GM13976 (cell line): ENCODE measurements at regions not wholly inside any gene's neighbourhood (a gene's known extent, or its start where the extent isn't known, plus 50 kb on each side); places are given as distances from the start of the nearest gene placed in this dataset.

ENCODE experiments used
- DNase-seq: peaks from one replicate; pipeline ENCODE4 v3.0.0; 2012; ENCODE audit warnings: low spot score
- in situ Hi-C: fragments of 300-500 bp; cut with MboI; formaldehyde crosslinking; loops from one replicate; pipeline ENCODE4 v1.12.0; 2022; ENCODE audit warnings: low sequenced_read_pairs, mixed read lengths, inconsistent platforms; ENCODE audit not compliant: unreplicated experiment
- TF ChIP-seq, protein P1 (sequence below): IDR thresholded peaks from 2 replicates; pipeline ENCODE4 v1.5.1; 2012; ENCODE audit warnings: borderline replicate concordance, mild to moderate bottlenecking; ENCODE audit not compliant: insufficient read depth; ENCODE audit errors: extremely low read depth, missing control alignments, control extremely low read depth

DNA sequence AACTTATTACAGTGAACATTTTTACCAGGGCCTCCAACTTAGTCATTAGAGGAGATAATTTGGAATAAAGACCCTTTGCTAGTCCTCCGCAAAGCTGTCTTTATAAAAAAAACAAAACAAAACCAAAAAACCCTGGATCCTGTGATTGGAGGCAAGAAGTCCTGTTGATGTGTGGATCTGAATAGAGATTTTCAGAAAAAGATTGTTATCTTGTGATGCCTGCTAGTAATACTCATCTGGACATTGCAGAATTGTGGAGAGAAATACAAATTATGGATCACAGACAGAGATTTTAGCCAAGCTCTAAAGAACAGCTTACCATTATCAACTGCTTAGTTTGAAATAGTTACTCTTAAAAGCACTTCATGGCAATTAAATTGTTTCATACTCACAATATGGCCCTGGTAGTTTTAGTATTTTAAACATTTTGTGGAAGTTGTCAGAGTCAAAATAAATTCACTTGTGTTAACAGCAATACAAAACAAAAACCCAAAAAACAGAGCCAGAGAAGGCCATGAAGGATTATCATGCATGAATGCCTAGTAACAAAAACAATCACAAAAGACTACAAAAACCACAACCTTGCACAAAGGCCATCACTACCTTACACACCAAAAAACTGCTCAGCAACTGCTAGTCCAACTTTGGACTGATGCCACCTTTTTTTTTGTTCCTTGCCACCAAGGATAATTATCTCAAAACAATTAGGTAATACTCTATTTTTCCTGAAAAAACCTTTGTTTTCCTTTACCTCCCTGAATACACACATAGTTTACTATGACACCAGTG, 514.5 kb upstream of the SLIT2 start:
- no peak for DNase-seq
- in situ Hi-C loops: no loop called here
- TF ChIP-seq, protein P1, sequence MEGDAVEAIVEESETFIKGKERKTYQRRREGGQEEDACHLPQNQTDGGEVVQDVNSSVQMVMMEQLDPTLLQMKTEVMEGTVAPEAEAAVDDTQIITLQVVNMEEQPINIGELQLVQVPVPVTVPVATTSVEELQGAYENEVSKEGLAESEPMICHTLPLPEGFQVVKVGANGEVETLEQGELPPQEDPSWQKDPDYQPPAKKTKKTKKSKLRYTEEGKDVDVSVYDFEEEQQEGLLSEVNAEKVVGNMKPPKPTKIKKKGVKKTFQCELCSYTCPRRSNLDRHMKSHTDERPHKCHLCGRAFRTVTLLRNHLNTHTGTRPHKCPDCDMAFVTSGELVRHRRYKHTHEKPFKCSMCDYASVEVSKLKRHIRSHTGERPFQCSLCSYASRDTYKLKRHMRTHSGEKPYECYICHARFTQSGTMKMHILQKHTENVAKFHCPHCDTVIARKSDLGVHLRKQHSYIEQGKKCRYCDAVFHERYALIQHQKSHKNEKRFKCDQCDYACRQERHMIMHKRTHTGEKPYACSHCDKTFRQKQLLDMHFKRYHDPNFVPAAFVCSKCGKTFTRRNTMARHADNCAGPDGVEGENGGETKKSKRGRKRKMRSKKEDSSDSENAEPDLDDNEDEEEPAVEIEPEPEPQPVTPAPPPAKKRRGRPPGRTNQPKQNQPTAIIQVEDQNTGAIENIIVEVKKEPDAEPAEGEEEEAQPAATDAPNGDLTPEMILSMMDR: no peak

DNA sequence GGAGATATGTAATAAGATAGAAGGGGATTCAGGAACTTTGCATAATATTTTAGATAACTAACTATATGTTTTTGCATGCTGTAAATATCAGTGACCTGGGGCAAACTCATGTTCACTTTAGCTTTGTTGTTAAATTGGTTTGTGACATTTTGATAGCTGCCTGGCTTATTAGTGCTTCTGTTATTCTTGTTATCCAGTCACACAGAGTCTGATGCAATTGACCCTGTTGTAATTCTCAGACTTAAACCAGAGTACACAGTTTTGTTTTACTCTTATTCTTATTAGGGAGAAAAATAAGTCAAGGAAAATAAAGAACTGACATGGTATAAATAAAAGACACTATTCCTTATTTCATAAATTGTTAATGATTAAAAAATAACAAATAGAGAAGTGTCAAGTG, 516.7 kb upstream of the SLIT2 start:
- in situ Hi-C loops: no loop called here
- no peak for DNase-seq
- TF ChIP-seq, protein P1: no peak

DNA sequence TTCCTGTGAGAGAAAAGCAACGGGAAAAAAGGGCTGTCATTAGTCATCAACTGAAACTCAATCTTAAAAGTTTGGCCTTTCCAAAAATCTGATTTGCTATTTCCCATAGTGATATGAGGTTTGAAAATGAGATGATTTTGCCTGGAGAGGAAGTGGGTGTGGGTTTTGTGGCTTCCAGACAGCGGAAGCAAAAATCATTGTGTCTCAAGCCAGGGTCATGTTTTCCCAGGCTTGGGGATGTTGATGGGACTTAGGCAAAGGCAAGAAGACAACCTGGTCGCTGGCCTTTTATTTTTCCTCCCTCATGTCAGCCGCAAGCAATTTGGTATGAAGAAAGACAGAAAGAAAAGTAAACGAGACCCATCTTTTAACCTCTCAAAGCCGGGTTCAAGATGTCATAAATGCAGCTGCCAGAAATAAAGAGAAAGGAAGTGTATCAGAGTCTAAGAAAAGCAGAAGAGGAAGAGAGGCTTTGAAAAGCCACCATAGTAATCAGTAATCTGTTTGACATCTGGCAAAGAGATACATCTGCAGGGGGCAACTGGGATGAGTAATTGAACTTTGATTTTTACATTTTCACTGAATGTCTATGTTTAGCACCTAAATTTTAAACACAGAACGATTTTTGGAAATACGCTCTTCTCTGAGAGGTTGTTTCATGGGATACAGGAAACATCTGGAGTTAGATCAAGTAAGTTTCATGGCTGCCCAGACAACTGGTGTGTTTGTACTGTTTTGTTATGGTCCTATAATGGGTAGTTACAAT, 521.6 kb upstream of the SLIT2 start:
- TF ChIP-seq, protein P1: no peak
- no peak for DNase-seq
- in situ Hi-C loops: no loop called here

DNA sequence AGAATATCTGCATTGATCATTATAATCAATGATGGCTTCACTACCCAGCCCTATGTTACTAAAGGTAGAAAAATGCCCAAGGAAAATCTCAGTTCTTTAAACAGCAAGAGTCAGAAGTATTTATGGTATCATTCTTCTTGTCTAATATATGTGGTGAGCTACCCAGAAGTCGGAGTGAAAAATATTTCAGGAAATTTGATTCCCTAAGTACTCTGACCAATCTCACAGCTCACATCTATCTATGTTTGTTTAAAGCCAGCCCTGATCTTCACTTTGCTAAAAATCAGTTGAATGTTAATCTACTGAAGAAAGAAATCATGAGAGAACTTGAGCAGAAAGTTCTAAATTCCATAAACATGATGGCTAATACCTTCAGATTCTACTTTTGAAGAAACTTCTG, 522.9 kb upstream of the SLIT2 start:
- in situ Hi-C loops: no loop called here
- no peak for DNase-seq
- TF ChIP-seq, protein P1: no peak

DNA sequence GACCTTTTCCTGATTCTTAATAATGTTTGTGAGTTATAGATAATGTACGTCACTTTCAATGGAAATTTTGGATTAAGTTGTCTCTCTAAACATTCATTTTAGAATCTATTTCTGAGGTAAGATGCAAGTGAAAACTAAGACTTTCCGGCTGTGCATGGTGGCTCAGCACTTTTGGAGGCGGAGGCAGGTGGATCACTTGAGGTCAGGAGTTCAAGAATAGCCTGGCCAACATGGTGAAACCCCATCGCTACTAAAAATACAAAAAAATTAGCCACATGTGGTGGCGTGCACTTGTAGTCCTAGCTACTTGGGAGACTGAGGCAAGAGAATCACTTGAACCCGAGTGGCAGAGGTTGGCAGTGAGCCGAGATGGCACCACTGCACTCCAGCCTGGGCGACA, 524.6 kb upstream of the SLIT2 start:
- in situ Hi-C loops: no loop called here

DNA sequence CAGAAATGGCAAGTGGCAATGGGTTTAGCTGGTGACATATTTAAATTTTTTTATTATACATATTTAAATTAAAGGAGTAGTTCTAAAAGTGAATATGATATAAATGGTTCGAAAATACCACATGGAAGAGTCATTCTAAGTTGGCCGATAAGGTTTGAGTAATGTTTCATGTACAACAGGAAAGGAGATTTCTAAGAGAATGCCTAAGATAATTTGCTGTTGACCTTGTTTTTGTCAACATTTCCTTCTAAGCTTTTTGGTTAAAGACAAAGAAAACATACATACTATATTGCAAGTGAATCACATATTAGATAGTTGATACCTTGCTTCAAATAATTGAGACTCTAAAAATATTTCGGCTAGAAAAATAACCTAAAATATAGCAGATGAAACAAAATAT, 526.6 kb upstream of the SLIT2 start:
- in situ Hi-C loops: no loop called here
- TF ChIP-seq, protein P1: no peak
- DNase-seq: no peak

More for the DNA sequence above, 524.6 kb upstream of the SLIT2 start:
- TF ChIP-seq, protein P1: no peak
- no peak for DNase-seq
